NCI-H1436 treated with DMSO at 0.1 percent for 48 hours (cell line): ENCODE measurements at regions not wholly inside any gene's neighbourhood (a gene's known extent, or its start where the extent isn't known, plus 50 kb on each side); places are given as distances from the start of the nearest gene placed in this dataset.
"Not testable (repeated sequence)": the region's sequence is repeated elsewhere in the genome, so short reads cannot be mapped to it uniquely, and the experiment has no call there.

ENCODE experiments used
- DNase-seq: peaks from one replicate; lab custom pipeline; 2025; lab: John Stamatoyannopoulos, UW

DNA sequence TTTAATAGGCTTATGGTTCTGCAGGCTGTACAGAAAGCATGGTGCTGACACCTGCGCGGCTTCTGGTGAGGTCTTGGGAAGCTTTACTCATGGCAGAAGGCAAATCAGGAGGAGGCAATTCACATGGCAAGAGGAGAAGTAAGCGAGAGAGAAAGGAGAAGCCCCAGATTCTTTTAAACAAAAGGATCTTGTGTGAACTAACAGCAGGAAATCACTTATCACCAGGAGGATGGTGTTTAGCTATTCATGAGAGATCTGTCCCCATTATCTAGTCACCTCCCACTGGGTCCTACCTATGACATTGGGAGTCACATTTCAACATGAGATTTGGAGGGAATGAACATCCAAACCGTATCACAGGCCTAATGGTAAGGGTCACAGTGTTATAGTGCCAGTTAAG is 678.0 kb upstream of the KCND2 start:
- DNase-seq, result no peak

DNA sequence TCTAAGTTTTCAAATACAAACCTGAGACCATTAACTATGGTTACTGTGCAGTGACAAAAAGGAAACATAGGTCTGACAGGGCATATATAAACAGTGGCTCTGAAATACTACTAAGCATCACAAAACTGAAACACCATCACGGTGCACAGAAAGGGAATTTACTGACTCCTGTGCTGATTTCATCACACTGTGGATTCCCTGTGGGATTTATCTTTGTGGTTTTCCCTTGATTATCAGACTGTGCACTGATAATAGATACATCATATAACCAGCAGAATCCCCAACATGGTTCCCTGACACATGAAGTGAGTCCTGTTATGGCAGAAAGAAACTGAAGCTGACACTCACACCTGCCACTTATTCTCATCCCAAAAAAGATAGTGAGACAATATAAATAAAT is 676.3 kb upstream of the KCND2 start:
- DNase-seq, result no peak

DNA sequence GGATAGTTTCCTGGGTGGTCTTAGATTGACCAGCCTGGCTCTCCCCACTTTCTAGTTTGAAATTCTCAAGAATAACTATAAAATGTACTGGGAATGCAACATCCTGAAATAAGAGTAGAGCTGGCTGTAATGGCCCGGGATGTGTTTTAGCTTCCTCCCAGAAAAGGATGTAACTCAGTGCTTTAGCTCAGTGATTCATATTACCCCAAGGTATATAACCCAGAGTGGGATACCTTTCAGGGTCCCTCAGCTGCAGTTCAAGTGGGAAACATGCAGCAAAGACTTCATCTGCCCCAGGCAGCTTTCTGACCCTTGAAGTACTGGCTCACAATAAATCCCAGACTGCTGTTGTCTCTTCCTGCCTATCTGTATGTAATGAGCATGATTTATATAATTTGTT is 666.7 kb upstream of the KCND2 start:
- DNase-seq, result no peak

DNA sequence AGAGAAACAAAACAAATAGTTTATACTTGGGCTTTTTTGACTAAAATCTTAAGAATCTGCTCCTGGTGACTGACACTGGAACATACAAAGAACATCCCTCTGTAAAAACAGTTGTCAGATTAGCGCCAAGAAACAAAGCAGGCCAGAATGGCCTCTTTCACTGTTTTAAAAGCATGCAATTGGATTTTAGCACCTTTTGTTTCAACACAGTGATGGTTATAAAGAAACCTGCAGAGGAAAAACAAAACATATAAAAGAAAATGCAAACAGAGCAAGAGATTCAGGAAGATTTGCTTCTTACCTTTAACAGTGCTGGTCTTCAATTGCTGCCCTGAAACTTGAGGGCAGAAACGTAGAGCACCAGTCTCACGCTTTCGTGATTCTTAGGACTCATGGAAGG is 652.2 kb upstream of the KCND2 start:
- no peak for DNase-seq

DNA sequence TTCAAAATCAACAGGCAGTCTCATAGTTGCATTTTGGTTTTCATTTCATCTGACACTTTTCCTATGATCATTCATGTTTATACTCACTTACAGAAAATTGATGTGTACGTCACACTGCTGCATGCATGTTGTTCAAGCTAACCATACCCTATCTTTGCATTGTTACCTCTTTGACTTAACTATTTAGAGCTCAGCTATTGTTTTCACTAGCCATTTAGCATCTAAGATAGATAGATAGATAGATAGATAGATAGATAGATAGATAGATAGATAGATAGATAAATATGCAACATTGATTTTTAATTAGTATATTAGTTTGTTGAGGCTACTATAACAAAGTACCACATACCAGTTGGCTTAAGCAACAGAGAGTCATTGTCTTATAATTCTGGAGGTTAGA is 649.5 kb upstream of the KCND2 start:
- DNase-seq, result no peak

DNA sequence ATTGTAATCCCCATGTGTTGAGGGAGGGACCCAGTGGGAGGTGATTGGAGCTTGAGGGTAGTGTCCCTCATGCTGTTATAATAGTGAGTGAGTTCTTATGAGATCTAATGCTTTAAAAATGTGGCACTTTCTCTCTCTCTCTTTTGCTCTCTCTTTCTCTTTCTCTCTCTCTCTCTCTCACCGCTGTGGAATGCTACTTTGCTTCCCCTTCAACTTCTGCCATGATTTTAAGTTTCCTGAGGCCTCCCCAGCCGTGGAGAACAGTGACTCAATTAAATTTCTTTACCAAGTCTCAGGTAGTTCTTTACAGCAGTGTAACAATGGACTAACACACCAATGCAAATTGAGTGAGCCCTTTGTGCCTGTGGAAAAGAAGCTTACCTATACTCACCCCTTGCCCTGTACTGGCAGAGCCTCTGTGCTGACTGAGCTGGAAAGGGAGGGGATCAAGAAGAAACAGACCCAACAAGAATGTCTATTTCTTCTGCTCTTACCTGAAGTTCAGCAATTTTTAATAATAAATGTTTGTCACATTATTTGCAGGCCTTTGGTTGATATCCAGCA is 642.5 kb upstream of the KCND2 start:
- no peak for DNase-seq

DNA sequence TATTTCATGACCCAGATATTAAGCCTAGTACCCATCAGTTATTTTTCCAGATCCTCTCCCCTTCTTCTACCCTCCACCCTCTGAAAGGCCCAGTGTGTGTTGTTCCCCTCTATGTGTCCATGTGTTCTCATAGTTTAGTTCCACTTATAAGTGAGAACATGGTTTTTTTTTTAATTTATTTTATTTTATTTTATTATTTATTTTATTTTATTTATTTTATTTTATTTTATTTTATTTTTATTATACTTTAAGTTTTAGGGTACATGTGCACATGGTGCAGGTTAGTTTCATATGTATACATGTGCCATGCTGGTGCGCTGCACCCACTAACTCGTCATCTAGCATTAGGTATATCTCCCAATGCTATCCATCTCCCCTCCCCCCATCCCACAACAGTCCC is 639.2 kb upstream of the KCND2 start:
- not testable (repeated sequence) for DNase-seq

DNA sequence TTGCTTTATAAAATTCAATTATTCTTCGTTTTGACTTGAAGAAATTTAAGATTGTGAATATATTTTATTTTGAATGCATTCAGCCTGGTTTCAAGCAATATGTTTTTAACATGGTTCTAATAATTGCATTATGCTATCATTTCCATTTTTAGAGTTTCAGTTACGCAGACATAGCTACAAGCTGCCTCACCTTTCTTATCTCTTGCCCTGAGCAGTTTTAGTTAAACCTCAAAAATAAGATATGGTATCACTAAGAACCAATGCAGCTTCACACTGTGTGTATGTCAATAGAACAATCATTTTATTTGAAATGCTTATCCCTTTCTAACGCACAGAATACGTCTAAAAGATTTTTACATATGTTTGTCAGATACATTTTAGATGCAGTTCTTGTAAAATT is 632.6 kb upstream of the KCND2 start:
- DNase-seq, result no peak

DNA sequence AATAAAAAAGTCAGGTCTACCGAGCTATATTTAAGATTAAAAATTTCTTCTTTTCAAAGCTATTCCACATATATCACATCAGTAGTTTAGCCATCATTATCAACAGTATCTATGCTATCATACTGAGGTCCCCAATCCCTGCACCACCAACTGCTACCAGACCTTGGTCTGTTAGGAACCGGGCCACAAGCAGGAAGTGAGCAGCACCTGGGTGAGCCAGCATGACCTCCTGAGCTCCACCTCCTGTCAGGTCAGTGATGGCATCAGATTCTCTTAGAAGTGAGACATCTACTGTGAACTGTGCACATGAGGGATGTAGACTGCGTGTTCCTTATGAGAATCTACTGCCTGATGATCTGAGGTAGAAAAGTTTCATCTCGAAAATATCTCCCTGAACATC is 632.1 kb upstream of the KCND2 start:
- no peak for DNase-seq

DNA sequence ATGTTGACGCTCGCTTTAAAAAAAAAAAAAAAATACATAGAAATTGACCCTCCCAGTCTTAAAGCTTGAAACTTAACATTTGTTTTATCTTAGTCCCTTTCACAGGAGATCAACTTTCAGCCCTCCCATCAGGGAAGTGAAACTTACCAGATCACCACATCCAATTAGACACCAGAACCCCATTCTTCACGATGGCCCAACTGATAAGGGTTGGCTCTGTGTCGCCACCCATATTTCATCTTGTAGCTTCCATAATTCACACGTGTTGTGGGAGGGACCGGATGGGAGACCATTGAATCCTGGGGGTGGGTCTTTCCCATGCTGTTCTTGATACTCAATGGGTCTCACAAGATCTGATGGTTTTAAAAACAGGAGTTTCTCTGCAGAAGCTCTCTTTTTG is 629.4 kb upstream of the KCND2 start:
- DNase-seq, result no peak

DNA sequence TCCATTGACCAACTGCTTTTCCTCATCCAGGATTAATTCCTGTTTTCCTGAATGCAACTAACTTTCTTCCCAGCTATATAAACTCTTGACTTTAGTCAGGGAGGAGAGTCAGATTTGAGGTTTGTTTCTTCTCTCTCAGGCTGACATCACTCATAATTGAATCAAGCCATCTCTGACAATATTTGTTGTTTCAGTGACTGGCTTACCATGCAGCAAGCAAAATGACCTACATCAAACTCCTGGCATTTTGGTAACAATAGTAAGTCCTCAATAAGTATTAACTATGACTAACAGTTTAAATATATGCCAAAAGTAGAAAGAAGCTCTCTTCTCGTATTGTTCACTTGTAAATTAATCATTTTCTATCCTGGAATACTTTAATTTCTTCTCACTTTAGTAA is 625.7 kb upstream of the KCND2 start:
- no peak for DNase-seq

DNA sequence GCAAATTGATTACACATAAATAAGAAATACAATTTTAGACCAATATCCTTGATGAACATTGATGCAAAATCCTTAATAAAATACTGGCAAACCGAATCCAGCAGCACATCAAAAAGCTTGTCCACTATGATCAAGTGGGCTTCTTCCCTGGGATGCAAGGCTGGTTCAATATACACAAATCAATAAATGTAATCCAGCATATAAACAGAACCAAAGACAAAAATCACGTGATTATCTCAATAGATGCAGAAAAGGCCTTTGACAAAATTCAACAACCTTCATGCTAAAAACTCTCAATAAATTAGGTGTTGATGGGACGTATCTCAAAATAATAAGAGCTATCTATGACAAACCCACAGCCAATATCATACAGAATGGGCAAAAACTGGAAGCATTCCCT is 624.2 kb upstream of the KCND2 start:
- DNase-seq, result not testable (repeated sequence)

DNA sequence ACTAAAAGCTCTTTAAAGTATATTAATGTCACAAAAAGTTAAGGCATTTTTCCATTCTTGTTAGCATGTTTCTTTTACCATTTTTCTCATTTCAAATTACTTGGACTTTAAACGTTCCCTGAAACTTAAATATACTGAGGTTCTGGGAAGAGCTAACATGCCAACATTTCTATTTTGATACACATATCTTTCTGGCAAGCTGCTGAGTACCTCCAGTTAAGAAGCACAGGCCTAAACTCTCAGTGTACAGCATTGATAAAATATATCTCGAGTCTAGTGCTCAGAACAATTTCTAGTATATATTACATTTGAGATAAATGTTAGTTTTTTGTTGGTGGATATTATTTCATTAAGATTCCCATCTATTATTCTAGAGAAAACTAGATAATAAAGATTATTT is 612.9 kb upstream of the KCND2 start:
- DNase-seq, result no peak

DNA sequence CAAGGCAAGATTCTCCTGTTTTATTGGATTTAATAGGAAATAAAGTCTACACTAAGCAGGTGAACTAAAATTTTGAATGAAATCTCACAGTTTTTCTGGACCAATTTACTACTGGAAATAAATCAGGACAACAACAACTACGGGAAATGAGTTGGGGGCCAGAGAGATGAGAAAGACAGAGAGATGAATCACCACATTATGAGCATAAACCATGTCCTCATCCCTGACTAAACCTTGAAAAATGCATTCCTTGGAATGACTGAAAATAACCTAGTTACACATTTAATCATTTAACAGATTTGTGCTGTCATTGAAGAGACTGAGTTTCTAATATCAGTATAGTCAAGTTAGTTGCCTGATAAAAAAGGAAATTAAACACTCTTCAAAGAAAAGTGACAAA is 608.4 kb upstream of the KCND2 start:
- no peak for DNase-seq

DNA sequence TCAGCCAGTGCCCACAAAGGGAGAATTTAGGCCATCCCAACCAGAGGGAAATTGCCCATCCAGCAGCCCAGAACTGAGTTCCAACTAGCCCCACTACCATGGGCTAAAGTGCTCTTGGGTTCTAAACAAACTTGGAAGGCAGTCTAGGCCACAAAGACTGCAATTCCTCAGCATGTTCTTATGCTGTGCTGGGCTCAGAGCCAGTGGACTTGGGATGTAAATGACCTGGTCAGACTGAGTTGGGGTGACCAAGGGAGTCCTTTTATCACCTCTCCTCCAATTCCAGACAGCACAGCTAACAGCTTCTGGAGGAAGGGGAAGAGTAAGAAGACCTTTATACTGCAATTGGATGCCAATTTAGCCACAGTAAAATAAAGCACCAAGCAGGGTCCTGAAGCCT is 607.2 kb upstream of the KCND2 start:
- DNase-seq, result no peak

DNA sequence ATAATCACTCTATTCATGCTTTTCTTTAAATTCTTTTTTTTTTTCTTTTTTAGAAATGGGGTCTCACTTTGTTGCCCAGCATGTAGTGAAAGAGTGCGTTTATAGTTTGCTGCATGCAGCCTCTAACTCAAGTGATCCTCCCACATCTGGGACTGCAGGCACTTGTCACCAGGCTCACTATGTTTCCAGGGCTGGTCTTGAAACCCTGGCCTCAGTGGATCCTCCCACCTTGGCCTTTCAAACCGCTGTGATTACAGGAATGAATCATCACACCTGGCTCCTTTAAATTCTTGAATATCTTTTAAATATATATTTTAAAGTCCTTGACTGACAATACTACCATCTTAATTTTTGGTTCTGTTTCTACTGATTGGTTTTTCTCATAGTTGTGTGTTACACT is 591.6 kb upstream of the KCND2 start:
- no peak for DNase-seq

DNA sequence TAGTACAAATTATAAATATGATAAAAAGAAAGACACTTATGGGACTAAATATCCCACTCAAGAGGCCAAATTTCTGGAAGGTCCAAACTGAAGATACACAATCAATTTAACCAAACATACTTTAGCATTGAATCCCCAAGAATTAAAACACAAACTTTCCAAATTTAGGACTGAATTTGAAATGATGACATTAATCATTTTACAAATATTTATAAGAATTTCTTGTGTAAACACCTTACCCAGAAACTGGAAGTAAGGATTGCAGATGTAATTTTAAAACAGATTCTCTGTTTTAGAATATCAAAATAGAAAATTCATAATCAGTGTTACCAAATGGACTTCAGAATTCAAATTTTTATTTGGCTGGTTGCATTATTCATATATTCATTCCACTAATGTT is 588.2 kb upstream of the KCND2 start:
- no peak for DNase-seq

DNA sequence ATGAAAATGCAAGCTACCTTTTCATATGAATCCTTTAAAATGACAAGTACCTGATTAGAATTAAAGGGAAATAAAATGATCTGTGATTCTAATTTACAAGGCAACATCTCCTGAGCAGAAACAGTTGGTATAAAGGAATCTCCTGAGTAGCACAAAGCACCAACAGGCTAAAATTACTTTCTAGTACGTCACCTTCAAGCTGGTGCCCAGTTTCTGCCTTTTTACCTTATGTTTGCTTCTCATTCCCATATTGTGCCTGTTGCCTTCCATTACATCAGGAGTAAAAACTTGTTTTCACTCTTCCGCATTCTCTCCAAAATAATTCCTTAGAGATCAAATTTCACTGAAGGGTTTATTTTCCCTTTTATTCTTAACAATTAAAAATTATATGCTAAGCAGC is 587.1 kb upstream of the KCND2 start:
- no peak for DNase-seq

DNA sequence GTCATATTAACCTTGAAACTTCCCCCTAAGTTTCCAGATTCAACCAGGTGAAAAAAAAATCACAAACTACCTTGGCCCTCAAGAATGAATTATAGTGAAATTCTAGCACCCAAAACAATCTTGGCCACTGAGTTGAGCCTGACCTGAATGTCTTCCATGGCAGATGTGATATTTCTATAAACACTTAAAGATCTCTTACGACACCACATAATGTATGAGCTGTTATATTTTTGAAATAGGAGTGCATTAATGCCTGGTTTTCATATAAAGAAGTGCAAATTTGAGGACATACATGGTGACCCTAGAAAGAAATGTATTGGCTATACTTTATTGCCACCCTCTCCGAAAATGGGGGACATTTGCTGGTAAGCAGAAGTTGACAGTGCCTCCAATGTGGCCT is 584.1 kb upstream of the KCND2 start:
- no peak for DNase-seq

DNA sequence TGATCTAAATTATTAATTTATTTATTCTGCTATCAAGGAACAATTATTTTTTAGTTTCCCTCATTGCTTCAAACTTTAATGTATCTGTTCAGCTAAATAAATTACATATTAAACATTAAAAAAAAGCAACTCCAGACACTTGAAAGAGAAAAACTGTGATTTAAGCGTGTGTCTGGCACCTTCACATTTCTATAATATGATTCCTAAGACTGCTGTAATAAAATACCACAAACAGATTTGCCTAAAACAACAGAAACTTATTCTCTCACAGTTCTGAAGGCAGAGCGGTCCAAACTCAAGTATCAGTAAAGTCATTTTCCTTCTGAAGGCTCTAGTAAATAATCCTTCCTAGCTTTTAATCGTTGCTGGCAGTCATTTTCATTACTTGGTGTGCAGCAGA is 580.4 kb upstream of the KCND2 start:
- DNase-seq, result no peak

DNA sequence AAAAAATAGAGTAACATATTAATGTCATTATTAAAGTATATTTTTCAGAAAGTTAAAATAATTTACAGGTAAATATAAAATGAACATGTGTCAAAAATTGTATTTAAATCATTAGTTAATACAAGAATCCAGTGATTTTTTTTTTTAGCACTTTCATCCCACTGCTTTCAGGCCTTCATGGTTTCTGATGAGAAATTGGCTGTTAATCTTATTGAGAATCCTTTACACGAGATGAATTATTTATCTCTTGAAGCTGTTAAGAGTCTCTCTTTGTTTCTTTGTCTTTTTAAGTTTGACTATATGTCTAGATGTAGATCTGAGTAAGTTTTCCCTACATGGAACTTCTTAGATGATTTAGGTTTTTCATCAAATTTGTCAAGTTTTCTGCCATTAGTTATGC is 578.5 kb upstream of the KCND2 start:
- DNase-seq, result no peak

DNA sequence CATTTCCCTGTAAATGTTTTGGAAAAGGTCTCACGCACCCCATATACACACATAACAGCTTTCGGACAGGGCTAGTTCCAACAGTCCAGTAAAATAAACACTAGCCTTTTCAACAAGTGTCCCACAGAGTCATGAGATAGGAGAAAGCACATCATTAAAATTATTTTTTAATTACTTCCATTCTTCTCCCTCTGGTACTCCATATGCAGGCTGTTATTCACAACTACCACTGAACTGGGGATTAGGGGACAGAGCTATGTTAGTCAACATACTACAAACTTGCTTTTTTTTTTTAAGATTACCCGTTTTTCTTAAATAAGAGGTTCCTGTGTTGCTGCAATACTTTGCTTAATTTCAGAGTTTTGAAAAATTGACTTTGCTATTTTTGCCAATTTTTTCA is 576.6 kb upstream of the KCND2 start:
- DNase-seq, result no peak

DNA sequence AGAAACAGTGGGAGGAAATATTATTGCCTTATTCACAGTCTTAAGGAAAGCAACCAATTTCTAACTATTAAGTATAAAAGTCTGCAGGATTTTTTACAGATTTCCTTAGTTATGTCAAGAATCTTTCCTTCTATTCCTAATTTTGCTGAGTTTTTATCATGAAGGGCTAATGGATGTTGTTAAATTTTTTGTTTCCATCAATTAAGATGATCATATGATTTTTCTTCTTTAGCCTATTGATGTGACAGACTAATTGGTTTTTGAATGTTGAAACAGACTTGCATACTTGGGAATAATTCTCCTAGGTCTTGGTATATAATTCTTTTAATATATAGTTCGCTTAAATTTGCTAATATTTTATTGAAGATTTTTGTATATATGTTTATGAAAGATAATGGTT is 569.1 kb upstream of the KCND2 start:
- no peak for DNase-seq

DNA sequence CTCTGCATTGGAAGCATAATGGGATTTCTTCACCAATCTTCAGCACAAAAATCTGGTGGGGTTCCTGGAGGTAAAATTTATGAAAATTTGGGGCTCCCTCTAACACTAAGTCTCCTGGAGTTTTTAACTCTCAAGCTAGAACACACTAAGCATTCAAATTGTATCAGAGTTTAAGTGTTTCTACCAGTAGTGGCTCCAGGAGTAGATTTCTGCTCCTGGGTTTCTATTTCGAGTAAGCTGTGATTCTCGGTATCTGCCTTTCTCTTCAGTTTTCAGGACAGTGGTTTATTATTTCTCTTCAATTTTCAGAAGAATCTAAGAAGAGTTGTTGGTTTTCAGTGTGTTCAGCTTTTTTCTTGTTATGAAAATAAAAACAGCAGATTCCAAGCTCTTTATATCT is 566.4 kb upstream of the KCND2 start:
- DNase-seq, result no peak

DNA sequence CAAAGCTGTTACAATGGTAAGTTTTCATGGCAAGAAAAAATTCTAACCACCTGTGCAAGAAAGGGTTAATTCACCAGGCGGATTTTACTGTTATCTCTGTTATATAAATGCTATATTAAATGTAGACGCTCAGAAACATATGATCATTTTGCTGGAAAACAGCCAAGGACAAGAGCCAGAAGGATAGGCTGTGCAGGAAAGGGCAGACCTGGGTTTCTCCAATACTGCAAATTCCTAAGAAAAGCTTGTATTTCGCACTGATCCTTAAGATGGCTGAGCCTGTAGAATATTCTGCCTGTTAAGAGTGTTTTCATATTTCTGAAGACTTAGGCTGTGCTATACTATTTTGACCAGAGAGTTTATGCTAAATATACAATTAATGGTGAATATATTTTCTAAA is 564.1 kb upstream of the KCND2 start:
- DNase-seq, result no peak
